Uterus (tissue), 2 donors: ENCODE measurements at regions not wholly inside any gene's neighbourhood (a gene's known extent, or its start where the extent isn't known, plus 50 kb on each side); places are given as distances from the start of the nearest gene placed in this dataset.

ENCODE experiments used
- CTCF ChIP-seq, 4 experiments: fragments of 200-600 bp in 2 of 4; fragments of 450-650 bp in 2 of 4; sonication (generic) in 2 of 4; IDR thresholded peaks; one replicate each; pipeline ENCODE4 v1.5.1; 2016 to 2019; ENCODE audit warnings: antibody characterized with exemption in 4 of 4, mild to moderate bottlenecking in 2 of 4, moderate library complexity in 1 of 4
- POLR2A ChIP-seq, 2 donors: fragments of 450-650 bp; IDR thresholded peaks; one replicate each; pipeline ENCODE4 v1.6.1; 2016; ENCODE audit warnings: antibody characterized with exemption in 2 of 2, mild to moderate bottlenecking in 1 of 2, moderate library complexity in 1 of 2

- TF ChIP-seq CTCF (IDR thresholded peaks at IDR 0.05) (no peak), POLR2A (IDR thresholded peaks at IDR 0.05) (no peak)
Measured at GRCh38 chr3:59320080-59320479, 270.3 kb upstream of the CFAP20DC start.
